Psoas muscle (tissue), 7 donors: ENCODE measurements at regions not wholly inside any gene's neighbourhood (a gene's known extent, or its start where the extent isn't known, plus 50 kb on each side); places are given as distances from the start of the nearest gene placed in this dataset.

Source experiments
- ATAC-seq, 4 donors: fragments of 200-7000 bp; cut with Tn5 transposase; one replicate each; pipeline ENCODE4 v1.9.1; 2020; ENCODE audit warnings: moderate library complexity in 3 of 4, mild to moderate bottlenecking in 2 of 4
- DNase-seq, 2 donors: peaks; one replicate each; pipeline ENCODE4 v3.0.0-alpha.2; 2020
- H3K27ac ChIP-seq: fragments of 200-600 bp; one replicate; pipeline ENCODE4 v1.8.0; 2022
- H3K27me3 ChIP-seq, 3 donors: fragments of 200-600 bp in 1 of 3; one replicate each; pipeline versions ENCODE4 v1.6.1 to v1.8.0; 2013 to 2022; ENCODE audit warnings: low read length in 2 of 3, mild to moderate bottlenecking in 2 of 3, moderate library complexity in 1 of 3; ENCODE audit not compliant: insufficient read depth in 3 of 3
- H3K36me3 ChIP-seq, 2 donors: fragments of 200-600 bp in 1 of 2; one replicate each; pipeline versions ENCODE4 v1.6.1 to v1.8.0; 2013 to 2022; ENCODE audit warnings: low read depth in 1 of 2, mild to moderate bottlenecking in 1 of 2, moderate library complexity in 1 of 2; ENCODE audit not compliant: insufficient read depth in 1 of 2
- H3K4me1 ChIP-seq: fragments of 200-600 bp; one replicate; pipeline ENCODE4 v1.8.0; 2022
- H3K4me3 ChIP-seq: fragments of 200-600 bp; one replicate; pipeline ENCODE4 v1.8.0; 2022; ENCODE audit warnings: mild to moderate bottlenecking
- H3K9me3 ChIP-seq: fragments of 200-600 bp; one replicate; pipeline ENCODE4 v1.8.0; 2022
- WGBS, 3 donors: extraction: QIAGEN DNeasy Blood & Tissue Kit; methylation state at CpG; one replicate each; pipeline versions ENCODE4 v1.1.6 to v1.1.7; 2013; 5-methylcytosine and 5-hydroxymethylcytosine counted together
- intact Hi-C, 2 donors: fragments of 100-400 bp; cut with DNase I; formaldehyde crosslinking; loops; one replicate each; pipeline versions ENCODE4 v1.11.0 to v1.14.2; 2022
- TF ChIP-seq, protein P1 (sequence below): fragments of 200-600 bp; IDR thresholded peaks from one replicate; pipeline ENCODE4 v1.8.0; 2022; ENCODE audit warnings: antibody characterized with exemption
- donor health status: healthy with polysubstance abuse.
- donor health status: DM: no; HTN: no; CAD: no; lungs with moderate emphysema.
- donor health status: Bipolar disorder and iron deficiency.
- donor health status: healthy.
- donor health status: DM: yes; HTN: yes; CAD: no.
- donor health status: DM: no; HTN: no; CAD: no.
- donor health status: DM: yes; HTN: yes; CAD: no.

DNA sequence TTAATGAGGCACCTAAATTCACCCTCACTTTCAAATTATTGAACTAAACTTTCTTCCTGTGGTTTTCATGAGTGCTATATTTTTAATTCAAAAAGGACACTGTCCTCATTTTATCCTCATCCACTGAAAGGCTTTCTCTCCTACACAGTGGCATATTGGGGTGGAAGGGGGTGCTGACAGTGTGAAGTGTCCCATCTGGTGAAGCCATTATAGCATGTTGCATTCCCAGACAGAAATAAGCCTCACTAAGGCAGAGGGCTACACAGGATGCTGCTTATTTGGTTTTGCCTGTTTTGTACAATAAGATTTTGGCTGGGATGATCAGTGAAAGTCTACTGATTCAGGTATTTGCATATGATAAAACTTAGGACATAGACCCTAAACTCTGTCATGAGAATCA, 82.4 kb upstream of the INHBA start:
- ATAC-seq (no peak), DNase-seq (no peak)
- no peaks in the 10 kb centered on the region for H3K27me3 ChIP-seq
- no peak overlapping the region for H3K27ac ChIP-seq
- intact Hi-C loops = no loop called here
- TF ChIP-seq, protein P1, sequence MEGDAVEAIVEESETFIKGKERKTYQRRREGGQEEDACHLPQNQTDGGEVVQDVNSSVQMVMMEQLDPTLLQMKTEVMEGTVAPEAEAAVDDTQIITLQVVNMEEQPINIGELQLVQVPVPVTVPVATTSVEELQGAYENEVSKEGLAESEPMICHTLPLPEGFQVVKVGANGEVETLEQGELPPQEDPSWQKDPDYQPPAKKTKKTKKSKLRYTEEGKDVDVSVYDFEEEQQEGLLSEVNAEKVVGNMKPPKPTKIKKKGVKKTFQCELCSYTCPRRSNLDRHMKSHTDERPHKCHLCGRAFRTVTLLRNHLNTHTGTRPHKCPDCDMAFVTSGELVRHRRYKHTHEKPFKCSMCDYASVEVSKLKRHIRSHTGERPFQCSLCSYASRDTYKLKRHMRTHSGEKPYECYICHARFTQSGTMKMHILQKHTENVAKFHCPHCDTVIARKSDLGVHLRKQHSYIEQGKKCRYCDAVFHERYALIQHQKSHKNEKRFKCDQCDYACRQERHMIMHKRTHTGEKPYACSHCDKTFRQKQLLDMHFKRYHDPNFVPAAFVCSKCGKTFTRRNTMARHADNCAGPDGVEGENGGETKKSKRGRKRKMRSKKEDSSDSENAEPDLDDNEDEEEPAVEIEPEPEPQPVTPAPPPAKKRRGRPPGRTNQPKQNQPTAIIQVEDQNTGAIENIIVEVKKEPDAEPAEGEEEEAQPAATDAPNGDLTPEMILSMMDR = no peak
- no peaks in the 10 kb centered on the region for H3K4me1 ChIP-seq
- H3K4me3 ChIP-seq = no peak overlapping the region
- no peaks in the 10 kb centered on the region for H3K36me3 ChIP-seq
- H3K9me3 ChIP-seq = no peaks in the 10 kb centered on the region

- DNase-seq (no peak), ATAC-seq (no peak)
- Histone ChIP-seq H3K4me1 (no peaks in the 10 kb centered on the region), H3K9me3 (no peaks in the 10 kb centered on the region), H3K36me3 (no peaks in the 10 kb centered on the region), H3K27ac (no peak overlapping the region), H3K4me3 (no peak overlapping the region), H3K27me3 (no peaks in the 10 kb centered on the region)
- intact Hi-C loops = no loop called here
- TF ChIP-seq, protein P1 = no peak
- 79 to 85% (median 83%) methylated on average over 2 of the region's 2 CpGs for WGBS, 3 donors
Measured at GRCh38 chr7:41779918-41780317, 77.0 kb upstream of the INHBA start.

GRCh38 chr7:41777894-41778596, 75.2 kb upstream of the INHBA start:
- Histone ChIP-seq H3K4me1 (no peaks in the 10 kb centered on the region), H3K27me3 (no peaks in the 10 kb centered on the region), H3K27ac (no peak overlapping the region), H3K9me3 (no peaks in the 10 kb centered on the region), H3K4me3 (no peak overlapping the region), H3K36me3 (no peaks in the 10 kb centered on the region)
- DNase-seq (no peak), ATAC-seq (peak in 3 of 4 donors; percentile 42 to 60 (median 57))
- intact Hi-C loops = no loop called here
- 38 to 54% (median 42%) methylated on average over 5 of the region's 5 CpGs for WGBS, 3 donors
- TF ChIP-seq, protein P1 = no peak

- no peak for DNase-seq
- no peaks in the 10 kb centered on the region for H3K27me3 ChIP-seq
- H3K4me1 ChIP-seq = no peaks in the 10 kb centered on the region
- intact Hi-C loops = no loop called here
- ATAC-seq = no peak
- no peaks in the 10 kb centered on the region for H3K36me3 ChIP-seq
- no peak overlapping the region for H3K27ac ChIP-seq
- H3K9me3 ChIP-seq = no peaks in the 10 kb centered on the region
- TF ChIP-seq, protein P1 = no peak
- H3K4me3 ChIP-seq = no peak overlapping the region
- 91 to 93% (median 91%) methylated on average over 11 of the region's 11 CpGs for WGBS, 3 donors
Measured at GRCh38 chr7:41774966-41775365, 72.1 kb upstream of the INHBA start.

DNA sequence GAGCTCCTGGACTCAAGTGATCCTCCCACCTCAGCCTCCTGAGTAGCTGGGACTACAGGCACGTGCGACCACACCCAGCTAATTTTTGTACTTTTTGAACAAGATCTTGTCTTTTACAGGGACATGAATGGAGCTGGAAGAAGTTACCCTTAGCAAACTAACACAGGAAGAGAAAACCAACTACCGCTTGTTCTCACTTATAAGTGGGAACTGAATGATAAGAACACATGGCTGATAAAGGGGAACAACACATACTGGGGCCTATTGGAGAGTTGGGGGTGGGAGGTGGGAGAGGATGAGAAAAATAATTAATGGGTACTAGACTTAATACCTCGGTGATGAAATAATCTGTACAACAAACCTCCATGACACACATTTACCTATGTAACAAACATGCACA, 70.9 kb upstream of the INHBA start:
- Histone ChIP-seq H3K4me3 (no peak overlapping the region), H3K27me3 (no peaks in the 10 kb centered on the region), H3K36me3 (no peaks in the 10 kb centered on the region), H3K27ac (no peak overlapping the region), H3K4me1 (no peaks in the 10 kb centered on the region), H3K9me3 (no peaks in the 10 kb centered on the region)
- no peak for DNase-seq
- intact Hi-C loops = no loop called here
- ATAC-seq = no peak
- TF ChIP-seq, protein P1 = no peak
- WGBS, 3 donors = 90 to 93% (median 92%) methylated on average over 4 of the region's 4 CpGs
